ENCODE measurements at regions not wholly inside any gene's neighbourhood (a gene's known extent, or its start where the extent isn't known, plus 50 kb on each side); places are given as distances from the start of the nearest gene placed in this dataset.
"Not testable (repeated sequence)": the region's sequence is repeated elsewhere in the genome, so short reads cannot be mapped to it uniquely, and the experiment has no call there.

DNA sequence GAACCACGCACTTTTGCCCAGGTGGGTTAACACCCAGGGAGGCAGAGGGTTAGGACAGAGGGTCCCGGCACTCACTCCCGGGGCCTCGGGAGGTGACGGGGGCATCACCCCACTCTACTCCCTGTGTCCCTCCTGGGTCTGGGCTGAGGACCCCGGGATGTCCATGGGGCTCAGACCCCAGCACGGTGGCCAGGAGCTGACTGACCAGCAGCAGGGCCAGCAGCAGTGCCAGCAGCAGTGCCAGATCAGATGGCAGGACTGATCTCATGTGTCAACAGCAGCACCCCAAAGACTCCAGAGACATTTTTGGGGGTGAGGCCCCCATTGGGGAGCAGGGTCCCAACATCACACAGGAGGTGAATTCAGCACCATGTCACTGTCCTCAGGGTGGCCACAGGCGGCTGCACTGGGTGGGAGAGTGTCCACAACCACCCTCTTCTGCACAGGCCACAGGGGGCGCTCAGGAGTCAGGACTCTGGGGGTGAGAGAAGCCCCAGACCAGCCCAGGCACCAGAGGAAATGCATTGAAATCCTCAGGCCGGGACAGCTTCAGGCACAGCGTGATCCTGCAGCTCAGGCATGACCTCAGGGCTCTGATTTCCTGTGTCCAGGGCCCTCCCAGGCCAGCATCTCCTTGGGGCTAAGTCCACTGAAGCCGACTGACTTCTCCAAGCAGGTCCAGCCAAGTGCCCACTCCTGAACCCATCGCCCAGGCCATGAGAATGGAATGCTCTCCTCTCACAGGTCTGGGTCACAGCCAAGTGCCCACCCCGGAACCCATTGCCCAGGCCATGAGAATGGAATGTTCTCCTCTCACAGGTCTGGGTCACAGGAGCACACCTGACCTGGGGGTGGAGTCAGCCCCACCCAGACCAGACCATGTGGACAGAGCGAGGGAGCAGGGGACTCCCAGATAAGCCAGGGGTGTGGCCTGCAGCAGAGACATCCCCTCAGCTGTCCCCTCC is 87.2 kb upstream of the SFSWAP start:
- not testable (repeated sequence) for TF ChIP-seq FOXM1 (IDR thresholded peaks at IDR 0.05; ENCODE audit: borderline replicate concordance); TARDBP (IDR thresholded peaks at IDR 0.05); HDGF (IDR thresholded peaks at IDR 0.05; ENCODE audit: borderline replicate concordance); NFRKB (IDR thresholded peaks at IDR 0.05); ARNT (IDR thresholded peaks at IDR 0.05); FOXA1 (IDR thresholded peaks at IDR 0.05); FOXK2 (IDR thresholded peaks at IDR 0.05); LEF1 (IDR thresholded peaks at IDR 0.05; ENCODE audit: borderline replicate concordance); SP1 (IDR thresholded peaks at IDR 0.05); SUZ12 (IDR thresholded peaks at IDR 0.05)
- TF ChIP-seq, protein P1, sequence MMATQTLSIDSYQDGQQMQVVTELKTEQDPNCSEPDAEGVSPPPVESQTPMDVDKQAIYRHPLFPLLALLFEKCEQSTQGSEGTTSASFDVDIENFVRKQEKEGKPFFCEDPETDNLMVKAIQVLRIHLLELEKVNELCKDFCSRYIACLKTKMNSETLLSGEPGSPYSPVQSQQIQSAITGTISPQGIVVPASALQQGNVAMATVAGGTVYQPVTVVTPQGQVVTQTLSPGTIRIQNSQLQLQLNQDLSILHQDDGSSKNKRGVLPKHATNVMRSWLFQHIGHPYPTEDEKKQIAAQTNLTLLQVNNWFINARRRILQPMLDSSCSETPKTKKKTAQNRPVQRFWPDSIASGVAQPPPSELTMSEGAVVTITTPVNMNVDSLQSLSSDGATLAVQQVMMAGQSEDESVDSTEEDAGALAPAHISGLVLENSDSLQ (IDR thresholded peaks at IDR 0.05): not testable (repeated sequence)
